HCT116 (cell line): ENCODE measurements at regions not wholly inside any gene's neighbourhood (a gene's known extent, or its start where the extent isn't known, plus 50 kb on each side); places are given as distances from the start of the nearest gene placed in this dataset.

Source experiments
- ATAC-seq: fragments of 200-7000 bp; cut with Tn5 transposase; 2 replicates; pipeline ENCODE4 v1.9.1; 2020; ENCODE audit warnings: mild to moderate bottlenecking, moderate library complexity
- BruUV-seq: library from RNA; stranded (reverse); fragments of 400-500 nt; replicated peaks from 2 replicates; lab custom pipeline; 2021; lab: Mats Ljungman, UMichigan
- CTCF ChIA-PET: fragments of 300-600 bp; sonication (Branson Sonifier 250); formaldehyde crosslinking; loops from one replicate; lab custom pipeline; 2021; ENCODE audit warnings: antibody characterized with exemption; lab: Charles Lee
- POLR2A ChIA-PET: fragments of 300-600, 350-600 bp; sonication (Branson Sonifier 250); formaldehyde crosslinking; loops from one replicate; lab custom pipeline; 2021; ENCODE audit warnings: antibody characterized with exemption; lab: Charles Lee
- RAD21 ChIA-PET, 2 experiments: fragments of 300-600 bp; sonication (Branson Sonifier 250); formaldehyde crosslinking; loops; one replicate each; lab custom pipeline; 2023; ENCODE audit warnings: low total read pairs in 2 of 2; ENCODE audit not compliant: uncharacterized antibody in 2 of 2, unreplicated experiment in 2 of 2, low non-redundant PET in 1 of 2; lab: Charles Lee
- DNase-seq: peaks from one replicate; pipeline ENCODE4 v3.0.0-alpha.2; 2010; ENCODE audit warnings: low read depth, low spot score
- H2AFZ ChIP-seq: fragments of 200-600 bp; shearing (Covaris generic), sonication (generic); 2 replicates; pipeline ENCODE4 v1.6.1; 2017; ENCODE audit warnings: low read depth, mixed run types, mixed read lengths, antibody characterized with exemption, low read length; ENCODE audit not compliant: poor library complexity, severe bottlenecking
- H3K27ac ChIP-seq: 2 replicates; pipeline ENCODE4 v1.5.1; 2012; ENCODE audit warnings: low read depth, low read length
- H3K27me3 ChIP-seq: fragments of 200-600 bp; sonication (generic); 2 replicates; pipeline ENCODE4 v1.6.1; 2016; ENCODE audit warnings: mixed run types, low read length, mixed read lengths; ENCODE audit not compliant: insufficient read depth
- H3K36me3 ChIP-seq, 2 experiments: fragments of 200-500 bp in 1 of 2; fragments of 200-600 bp in 1 of 2; sonication (Bioruptor generic) in 1 of 2; sonication (generic) in 1 of 2; 2 replicates each; pipeline versions ENCODE4 v1.5.1 to v1.6.1; 2014 to 2016; ENCODE audit warnings: low read length in 2 of 2, inconsistent platforms in 1 of 2, mixed read lengths in 1 of 2, mixed run types in 1 of 2; ENCODE audit not compliant: insufficient read depth in 2 of 2, control insufficient read depth in 1 of 2
- H3K4me1 ChIP-seq, 2 experiments: fragments of 200-600 bp in 1 of 2; sonication (generic) in 1 of 2; 2 replicates each; pipeline versions ENCODE4 v1.5.1 to v1.6.1; 2012 to 2017; ENCODE audit warnings: low read length in 2 of 2, inconsistent platforms in 1 of 2, mild to moderate bottlenecking in 1 of 2, mixed read lengths in 1 of 2, mixed run types in 1 of 2, moderate library complexity in 1 of 2; ENCODE audit not compliant: insufficient read depth in 2 of 2, control insufficient read depth in 1 of 2
- H3K4me2 ChIP-seq: fragments of 200-600 bp; sonication (generic); 2 replicates; pipeline ENCODE4 v1.6.1; 2017; ENCODE audit warnings: mixed run types, low read length, mixed read lengths
- H3K4me3 ChIP-seq, 2 experiments: fragments of 200-600 bp in 1 of 2; sonication (generic) in 1 of 2; replicated peaks in 1 of 2; 2 replicates each; pipeline ENCODE4 v1.5.1; 2011 to 2016; ENCODE audit warnings: low read length in 2 of 2, control low read depth in 1 of 2, low read depth in 1 of 2, mild to moderate bottlenecking in 1 of 2, mixed read lengths in 1 of 2, mixed run types in 1 of 2
- H3K79me2 ChIP-seq: fragments of 200-600 bp; sonication (generic); 2 replicates; pipeline ENCODE4 v1.6.1; 2017; ENCODE audit warnings: mild to moderate bottlenecking, mixed run types, low read length, moderate library complexity, mixed read lengths; ENCODE audit not compliant: insufficient read depth
- H3K9ac ChIP-seq: fragments of 200-600 bp; sonication (generic); 2 replicates; pipeline ENCODE4 v1.6.1; 2016; ENCODE audit warnings: low read length, mixed read lengths
- H3K9me2 ChIP-seq: fragments of 200-600 bp; sonication (generic), shearing (Covaris generic); 2 replicates; pipeline ENCODE4 v1.6.1; 2017; ENCODE audit warnings: mixed run types, mild to moderate bottlenecking, moderate library complexity; ENCODE audit not compliant: insufficient read depth
- H3K9me3 ChIP-seq, 2 experiments: fragments of 200-500 bp in 1 of 2; fragments of 200-600 bp in 1 of 2; sonication (Bioruptor generic) in 1 of 2; sonication (generic) in 1 of 2; 2 replicates each; pipeline ENCODE4 v1.6.1; 2014 to 2017; ENCODE audit warnings: low read length in 2 of 2, mixed read lengths in 2 of 2, inconsistent platforms in 1 of 2, low read depth in 1 of 2, mild to moderate bottlenecking in 1 of 2, mixed run types in 1 of 2, moderate library complexity in 1 of 2; ENCODE audit not compliant: control insufficient read depth in 1 of 2, insufficient read depth in 1 of 2
- H4K20me1 ChIP-seq: fragments of 200-600 bp; sonication (generic), shearing (Covaris generic); 2 replicates; pipeline ENCODE4 v1.6.1; 2017; ENCODE audit warnings: mixed run types, mild to moderate bottlenecking, moderate library complexity; ENCODE audit not compliant: insufficient read depth
- ATF3 ChIP-seq: IDR thresholded peaks from 2 replicates; pipeline ENCODE4 v1.6.1; 2012
- CBX3 ChIP-seq: IDR thresholded peaks from 2 replicates; pipeline ENCODE4 v1.6.1; 2012; ENCODE audit warnings: low read depth
- CEBPB ChIP-seq: IDR thresholded peaks from 2 replicates; pipeline ENCODE4 v1.6.1; 2012; ENCODE audit warnings: low read depth
- EGR1 ChIP-seq: IDR thresholded peaks from 2 replicates; pipeline ENCODE4 v1.6.1; 2012; ENCODE audit warnings: low read depth
- EZH2 ChIP-seq: fragments of 200-600 bp; sonication (generic); IDR thresholded peaks from 2 replicates; pipeline ENCODE4 v1.6.1; 2017; ENCODE audit warnings: antibody characterized with exemption, mixed run types
- EZH2phosphoT487 ChIP-seq: fragments of 200-600 bp; IDR thresholded peaks from 2 replicates; pipeline ENCODE4 v1.6.1; 2018; ENCODE audit warnings: antibody characterized with exemption, borderline replicate concordance
- MAX ChIP-seq: IDR thresholded peaks from 2 replicates; pipeline ENCODE4 v1.6.1; 2012
- POLR2A ChIP-seq: IDR thresholded peaks from 2 replicates; pipeline ENCODE4 v1.7.0; 2011; ENCODE audit warnings: borderline replicate concordance; ENCODE audit not compliant: insufficient read depth, insufficient read length; ENCODE audit errors: extremely low read depth
- POLR2AphosphoS5 ChIP-seq: IDR thresholded peaks from 2 replicates; pipeline ENCODE4 v1.6.1; 2011; ENCODE audit warnings: mild to moderate bottlenecking, low read depth, low read length, moderate library complexity
- SIN3A ChIP-seq: IDR thresholded peaks from 2 replicates; pipeline ENCODE4 v1.6.1; 2012; ENCODE audit warnings: low read depth
- SRF ChIP-seq: IDR thresholded peaks from 2 replicates; pipeline ENCODE4 v1.6.1; 2012; ENCODE audit warnings: low read depth
- TCF7L2 ChIP-seq: IDR thresholded peaks from 2 replicates; pipeline ENCODE4 v1.7.0; 2011; ENCODE audit warnings: borderline replicate concordance, inconsistent platforms; ENCODE audit not compliant: insufficient read depth, insufficient read length; ENCODE audit errors: extremely low read depth
- YY1 ChIP-seq: IDR thresholded peaks from 2 replicates; pipeline ENCODE4 v1.6.1; 2011; ENCODE audit warnings: low read length, low read depth, moderate library complexity, mild to moderate bottlenecking; ENCODE audit not compliant: insufficient replicate concordance; ENCODE audit errors: extremely low read depth
- ZFX ChIP-seq: fragments of 450-650 bp; IDR thresholded peaks from 2 replicates; pipeline ENCODE4 v1.6.1; 2017
- intact Hi-C: fragments of 100-400 bp; cut with micrococcal nuclease; formaldehyde crosslinking; loops from 2 replicates; pipeline ENCODE4 v1.10.0; 2022
- TF ChIP-seq, protein P1 (sequence below): IDR thresholded peaks from 2 replicates; pipeline ENCODE4 v1.6.1; 2011; ENCODE audit warnings: mild to moderate bottlenecking, low read length, moderate library complexity; ENCODE audit not compliant: insufficient replicate concordance; ENCODE audit errors: extremely low read depth

DNA sequence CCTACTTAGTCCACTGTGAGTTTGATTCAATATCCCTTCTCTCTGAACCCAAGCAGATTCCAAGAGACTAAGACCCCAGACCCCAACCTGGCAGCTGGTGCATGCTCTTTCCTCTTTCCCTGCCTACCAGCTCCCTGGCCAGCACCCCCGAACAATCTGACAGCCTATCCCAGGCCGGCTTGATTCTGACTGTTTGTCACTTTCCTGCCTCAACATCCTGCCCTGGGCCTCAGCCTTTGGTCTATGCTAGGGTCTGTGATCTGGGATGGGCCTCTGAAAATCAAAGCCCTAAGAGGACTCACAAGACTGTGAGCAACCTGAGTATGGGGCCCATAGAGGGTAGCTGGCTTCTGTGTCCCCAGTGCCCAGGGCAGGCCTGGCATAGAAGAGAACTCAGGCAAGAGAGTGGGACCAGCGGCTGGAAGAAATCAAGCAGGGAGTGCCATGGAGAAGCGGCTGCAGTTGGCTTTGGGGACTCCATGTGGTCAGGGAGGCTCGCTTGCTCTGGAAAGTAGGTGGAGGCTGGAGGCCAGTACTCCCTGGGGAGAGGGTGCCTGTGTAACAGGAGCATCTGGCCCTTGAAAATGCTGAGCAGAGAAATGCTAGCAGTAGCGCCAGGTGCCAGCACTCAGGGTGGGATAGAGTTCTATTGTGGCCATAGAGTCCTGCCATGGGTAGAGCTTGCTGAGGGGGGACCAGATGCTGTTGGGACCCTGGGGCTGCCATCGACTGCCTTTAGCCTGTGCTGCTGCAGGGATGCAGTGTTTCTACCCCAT lies 343.9 kb downstream of the DYSF start:
- intact Hi-C loops = no loop called here
- no peak overlapping the region for H3K27ac ChIP-seq
- H3K9me2 ChIP-seq = no peaks in the 10 kb centered on the region
- BruUV-seq = no TSS peak
- H3K9me3 ChIP-seq = no peaks in the 10 kb centered on the region
- no peaks in the 10 kb centered on the region for H4K20me1 ChIP-seq
- H3K9ac ChIP-seq = no peak overlapping the region
- no peaks in the 10 kb centered on the region for H3K27me3 ChIP-seq
- DNase-seq = no peak
- no peak overlapping the region for H3K4me3 ChIP-seq
- RAD21 ChIA-PET = interaction anchor here (0.7 to 1.0 kb wide), 2 partner anchors 54 to 267 kb away, joined by 3 read pairs; no protein-coding TSS in a partner anchor
- no peak overlapping the region for H2AFZ ChIP-seq
- TF ChIP-seq POLR2A (no peak), ZFX (no peak), MAX (no peak)
- TF ChIP-seq, all 23 proteins: peak for 0
- ChIA-PET CTCF (interaction anchor here (0.8 to 2.5 kb wide), 20 partner anchors 8 to 782 kb away, joined by 3 to 14 read pairs (median 5); no protein-coding TSS in a partner anchor), POLR2A (interaction anchor here (1.0 kb wide), 1 partner anchor 353 kb away, joined by 3 read pairs; no protein-coding TSS in a partner anchor)
- H3K79me2 ChIP-seq = no peaks in the 10 kb centered on the region
- peaks cover 0 to 8% of the 10 kb centered on the region in 2 experiments; a peak in 1 of 4 replicates for H3K4me1 ChIP-seq
- ATAC-seq = no peak
- H3K36me3 ChIP-seq = no peaks in the 10 kb centered on the region
- no peak overlapping the region for H3K4me2 ChIP-seq

GRCh38 chr2:71796174-71796593 lies 342.8 kb downstream of the DYSF start:
- TF ChIP-seq EZH2 (no peak), EGR1 (no peak), YY1 (no peak), EZH2phosphoT487 (no peak), CEBPB (no peak), TCF7L2 (no peak), ATF3 (no peak), MAX (no peak), SRF (no peak), POLR2AphosphoS5 (no peak), SIN3A (no peak), CBX3 (no peak)
- TF ChIP-seq, protein P1, sequence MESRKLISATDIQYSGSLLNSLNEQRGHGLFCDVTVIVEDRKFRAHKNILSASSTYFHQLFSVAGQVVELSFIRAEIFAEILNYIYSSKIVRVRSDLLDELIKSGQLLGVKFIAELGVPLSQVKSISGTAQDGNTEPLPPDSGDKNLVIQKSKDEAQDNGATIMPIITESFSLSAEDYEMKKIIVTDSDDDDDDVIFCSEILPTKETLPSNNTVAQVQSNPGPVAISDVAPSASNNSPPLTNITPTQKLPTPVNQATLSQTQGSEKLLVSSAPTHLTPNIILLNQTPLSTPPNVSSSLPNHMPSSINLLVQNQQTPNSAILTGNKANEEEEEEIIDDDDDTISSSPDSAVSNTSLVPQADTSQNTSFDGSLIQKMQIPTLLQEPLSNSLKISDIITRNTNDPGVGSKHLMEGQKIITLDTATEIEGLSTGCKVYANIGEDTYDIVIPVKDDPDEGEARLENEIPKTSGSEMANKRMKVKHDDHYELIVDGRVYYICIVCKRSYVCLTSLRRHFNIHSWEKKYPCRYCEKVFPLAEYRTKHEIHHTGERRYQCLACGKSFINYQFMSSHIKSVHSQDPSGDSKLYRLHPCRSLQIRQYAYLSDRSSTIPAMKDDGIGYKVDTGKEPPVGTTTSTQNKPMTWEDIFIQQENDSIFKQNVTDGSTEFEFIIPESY = no peak
- H2AFZ ChIP-seq = no peak overlapping the region
- intact Hi-C loops = no loop called here
- ATAC-seq (no peak), DNase-seq (no peak)
- POLR2A ChIA-PET = no interaction called here
- CTCF ChIA-PET = interaction anchor here (0.8 to 2.5 kb wide), 5 partner anchors 11 to 247 kb away, joined by 3 to 11 read pairs (median 5); no protein-coding TSS in a partner anchor
- no TSS peak for BruUV-seq
- peak overlapping the region; percentile 23 for H3K4me2 ChIP-seq
- no peaks in the 10 kb centered on the region for H4K20me1 ChIP-seq
- H3K9me2 ChIP-seq = no peaks in the 10 kb centered on the region
- H3K9me3 ChIP-seq = no peaks in the 10 kb centered on the region
- RAD21 ChIA-PET = no interaction called here
- H3K4me3 ChIP-seq = no peak overlapping the region
- H3K27ac ChIP-seq = no peak overlapping the region
- H3K4me1 ChIP-seq = peaks cover 0 to 8% of the 10 kb centered on the region in 2 experiments; a peak in 1 of 4 replicates
- no peaks in the 10 kb centered on the region for H3K36me3 ChIP-seq
- no peaks in the 10 kb centered on the region for H3K79me2 ChIP-seq
- no peak overlapping the region for H3K9ac ChIP-seq
- H3K27me3 ChIP-seq = no peaks in the 10 kb centered on the region
